Activated CD4-positive, alpha-beta T cell treated with anti-CD3 and anti-CD28 coated beads for 24 hours (primary cell): ENCODE measurements at regions not wholly inside any gene's neighbourhood (a gene's known extent, or its start where the extent isn't known, plus 50 kb on each side); places are given as distances from the start of the nearest gene placed in this dataset.

Source experiments
- DNase-seq, 2 donors: peaks; one replicate each; pipeline ENCODE4 v3.0.0-alpha.2; 2020; ENCODE audit warnings: low read depth in 2 of 2

- DNase-seq = no peak
Observed at GRCh38 chr1:187236199-187236598, 407.4 kb downstream of the PLA2G4A start.

DNA sequence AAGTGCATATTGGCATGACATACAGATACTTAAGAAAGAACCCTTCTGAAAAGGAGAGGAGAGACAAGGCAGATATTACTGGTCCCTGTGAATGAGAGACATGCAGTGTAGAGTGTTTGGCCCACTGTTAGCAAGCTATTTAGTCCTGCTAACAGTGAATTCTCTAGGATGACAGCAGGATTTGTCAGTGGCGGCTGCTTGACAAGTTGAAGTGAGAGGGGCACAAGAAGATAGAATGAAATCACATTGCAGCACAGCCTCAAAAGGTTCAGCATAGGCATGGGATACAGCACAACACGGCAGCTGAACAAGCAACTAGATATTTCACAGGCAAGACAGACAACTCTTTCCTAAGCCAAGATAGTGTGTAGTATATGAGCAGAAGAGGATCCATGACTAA lies 407.9 kb downstream of the PLA2G4A start:
- DNase-seq = no peak

GRCh38 chr1:187237542-187237941 lies 408.8 kb downstream of the PLA2G4A start:
- no peak for DNase-seq

DNA sequence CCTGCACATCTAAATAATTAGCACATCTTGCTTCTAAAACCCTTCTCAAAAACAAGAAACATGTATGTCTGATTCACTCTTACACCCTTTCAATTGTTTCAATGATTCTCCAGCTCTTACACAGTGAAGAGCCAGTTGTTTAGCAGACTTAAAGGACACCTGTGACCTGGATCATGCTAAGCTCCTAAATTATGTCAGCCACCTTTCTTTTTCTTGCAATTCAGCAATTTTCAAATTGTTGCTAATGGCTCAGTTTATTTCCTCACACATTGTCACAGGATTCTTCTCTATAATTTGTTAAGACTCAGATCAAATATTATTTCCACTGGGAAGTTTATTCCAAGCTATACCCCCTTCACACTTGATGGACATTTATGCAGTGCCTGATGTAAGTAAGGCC lies 413.2 kb downstream of the PLA2G4A start:
- no peak for DNase-seq

- no peak for DNase-seq
Observed at GRCh38 chr1:187244623-187245022, 415.9 kb downstream of the PLA2G4A start.

DNA sequence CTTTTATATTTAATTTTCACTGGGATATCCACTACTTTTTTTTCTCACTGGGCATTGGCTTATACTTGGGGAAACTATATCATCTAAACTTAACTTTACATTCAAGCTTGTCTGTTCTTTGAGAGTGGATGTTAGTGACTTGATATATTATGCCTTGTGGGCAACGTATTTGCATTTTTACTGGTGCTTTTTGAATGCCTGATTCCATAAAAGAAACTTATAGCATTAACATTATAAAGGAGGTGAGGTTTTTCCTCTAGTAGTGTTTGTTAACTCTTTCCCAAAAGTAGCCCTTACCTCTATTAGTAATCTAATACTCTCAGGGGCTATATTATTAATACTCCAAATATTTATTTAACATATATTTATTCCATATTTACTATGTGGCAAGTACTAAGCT lies 416.5 kb downstream of the PLA2G4A start:
- no peak for DNase-seq

GRCh38 chr1:187249196-187249595 lies 420.4 kb downstream of the PLA2G4A start:
- DNase-seq = no peak

DNA sequence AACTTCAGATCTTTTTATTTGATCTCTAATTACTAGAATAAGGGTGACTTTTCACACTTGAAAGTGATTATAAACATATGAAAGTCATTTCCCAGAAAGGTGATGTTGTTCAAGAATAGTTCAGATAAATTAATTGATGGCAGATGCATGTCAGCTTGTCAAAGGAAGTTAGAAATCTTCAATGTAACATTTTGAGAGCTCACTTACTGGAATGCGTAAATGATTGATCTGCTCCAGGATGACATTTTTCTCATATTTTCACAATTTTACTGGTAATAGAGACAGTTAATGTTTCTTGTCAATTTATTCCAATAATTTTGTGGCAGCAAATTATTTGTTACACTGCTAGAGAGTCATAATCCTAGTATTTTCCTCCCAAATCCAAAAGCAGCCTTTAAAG lies 424.2 kb downstream of the PLA2G4A start:
- no peak for DNase-seq

- DNase-seq = no peak
Observed at GRCh38 chr1:187257476-187257875, 428.7 kb downstream of the PLA2G4A start.

GRCh38 chr1:187261637-187262036 lies 432.9 kb downstream of the PLA2G4A start:
- no peak for DNase-seq

- DNase-seq = no peak
Observed at GRCh38 chr1:187262731-187263130, 434.0 kb downstream of the PLA2G4A start.

DNA sequence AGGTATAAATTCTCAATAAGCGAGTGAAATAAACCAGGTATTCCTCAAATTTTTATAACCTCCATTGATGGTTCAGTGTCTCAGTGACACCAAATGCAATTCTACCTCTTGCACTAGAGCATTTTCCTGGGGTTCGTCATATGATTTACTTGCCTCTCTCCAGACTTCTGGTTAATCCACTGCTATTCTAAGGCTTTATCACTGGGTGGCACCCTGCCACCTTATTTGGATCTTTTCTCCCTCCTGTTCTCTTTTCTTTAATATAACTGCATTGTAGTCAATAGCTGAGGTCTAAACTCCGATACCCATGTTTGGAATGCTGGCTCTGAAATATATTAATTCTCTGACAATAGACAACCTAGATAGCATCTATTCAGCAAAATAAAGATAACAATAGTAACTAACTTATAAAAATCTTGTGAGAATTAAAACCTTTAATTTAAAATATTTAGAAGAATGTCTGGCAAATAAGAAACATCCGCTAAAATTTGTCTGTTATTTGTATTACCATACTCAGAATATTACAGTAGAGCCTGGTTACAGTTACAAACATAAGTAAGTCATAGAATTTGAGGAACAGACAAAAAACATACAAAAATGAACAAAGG lies 436.4 kb downstream of the PLA2G4A start:
- DNase-seq = no peak

DNA sequence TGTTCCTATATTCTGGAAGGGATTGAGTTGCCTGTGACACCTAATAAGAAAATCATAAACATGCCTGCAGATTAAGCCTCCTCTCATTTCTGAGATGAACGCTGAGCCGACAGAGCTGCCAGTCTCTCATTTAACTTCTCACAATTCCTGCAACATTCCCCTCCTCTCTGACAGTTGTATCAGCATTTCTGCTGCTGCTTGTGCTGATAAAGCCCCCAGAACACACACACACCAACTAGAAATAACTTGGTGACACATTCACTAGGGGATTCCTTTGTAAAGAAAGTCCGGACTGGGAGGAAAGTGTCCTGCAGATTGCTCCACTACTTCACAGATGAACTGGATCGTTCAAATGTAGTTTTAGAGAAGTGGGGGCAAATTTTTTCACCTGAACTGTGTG lies 437.3 kb downstream of the PLA2G4A start:
- DNase-seq = no peak

DNA sequence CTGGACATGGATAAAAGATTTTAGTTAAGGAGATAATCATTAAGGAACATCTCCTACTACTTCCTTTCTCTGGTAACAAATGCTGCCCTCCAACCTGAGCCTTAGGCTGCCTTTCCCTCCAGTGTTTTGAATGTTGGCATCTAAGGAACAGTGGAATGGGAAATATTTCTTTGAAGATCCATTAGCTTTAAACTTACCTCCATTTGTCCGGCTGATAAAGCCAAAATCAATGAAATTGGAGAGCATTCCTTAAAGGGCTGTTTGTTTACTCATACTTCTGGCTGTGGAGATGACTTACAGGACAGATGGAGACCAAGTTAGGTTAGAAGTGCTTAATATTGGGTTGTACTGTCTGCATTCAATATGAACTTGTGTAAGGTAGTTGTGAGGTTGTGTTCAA lies 439.1 kb downstream of the PLA2G4A start:
- no peak for DNase-seq

- DNase-seq = no peak
Observed at GRCh38 chr1:187270256-187270655, 441.5 kb downstream of the PLA2G4A start.

- DNase-seq = no peak
Observed at GRCh38 chr1:187275346-187275745, 446.6 kb downstream of the PLA2G4A start.

- DNase-seq = no peak
Observed at GRCh38 chr1:187275985-187276575, 447.3 kb downstream of the PLA2G4A start.

DNA sequence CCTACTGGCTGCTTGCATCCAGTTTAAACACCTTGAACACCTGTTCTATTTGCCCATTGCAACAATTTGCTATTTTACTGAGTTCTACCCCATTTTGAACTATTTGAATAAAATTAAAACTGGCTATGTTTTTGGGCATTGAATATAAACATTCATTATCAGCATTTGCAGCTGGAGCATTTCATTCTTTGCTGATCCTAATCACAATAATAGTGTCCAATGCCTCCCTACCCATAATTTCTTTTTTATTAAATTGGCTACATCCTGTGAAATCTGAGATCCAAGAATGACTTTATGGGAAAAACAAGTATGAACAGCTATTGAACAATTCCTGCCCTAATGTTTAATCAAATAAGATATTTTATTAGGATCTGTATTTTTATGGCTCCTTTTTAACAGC lies 447.9 kb downstream of the PLA2G4A start:
- no peak for DNase-seq

GRCh38 chr1:187280031-187280430 lies 451.3 kb downstream of the PLA2G4A start:
- DNase-seq = no peak

DNA sequence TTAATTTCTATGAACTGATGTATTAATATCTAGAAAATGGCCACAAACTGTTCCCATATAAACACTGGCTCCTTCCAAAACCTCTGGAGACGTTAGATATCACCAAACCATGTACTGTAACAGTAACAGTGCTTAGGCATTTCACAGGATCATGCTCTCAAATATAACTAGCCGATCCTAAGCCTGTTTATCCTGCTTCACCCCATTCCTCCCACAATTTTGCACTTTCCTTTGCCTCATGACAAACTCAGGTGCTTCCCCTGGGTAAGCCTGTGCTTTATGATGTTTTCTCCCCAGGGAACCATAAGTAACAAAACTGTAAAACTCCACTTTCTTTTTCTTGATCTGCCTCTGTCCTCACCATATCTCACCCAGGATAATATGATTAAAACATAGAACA lies 452.3 kb downstream of the PLA2G4A start:
- no peak for DNase-seq

GRCh38 chr1:187283984-187284383 lies 455.2 kb downstream of the PLA2G4A start:
- DNase-seq = no peak

- no peak for DNase-seq
Observed at GRCh38 chr1:187294421-187295201, 465.9 kb downstream of the PLA2G4A start.

GRCh38 chr1:187300081-187300480 lies 471.3 kb downstream of the PLA2G4A start:
- no peak for DNase-seq
